ENCODE measurements at regions not wholly inside any gene's neighbourhood (a gene's known extent, or its start where the extent isn't known, plus 50 kb on each side); places are given as distances from the start of the nearest gene placed in this dataset.
"Not testable (repeated sequence)": the region's sequence is repeated elsewhere in the genome, so short reads cannot be mapped to it uniquely, and the experiment has no call there.

- DNase-seq, result no peak
These were observed 470.9 kb upstream of the CCDC196 start for GRCh38 chr14:66015071-66015780.

- DNase-seq, result no peak
These were observed 468.2 kb upstream of the CCDC196 start for GRCh38 chr14:66017927-66018326.

- DNase-seq, result no peak
These were observed 463.6 kb upstream of the CCDC196 start for GRCh38 chr14:66022526-66022925.

- no peak for DNase-seq
These were observed 460.4 kb upstream of the CCDC196 start for GRCh38 chr14:66025779-66026178.

- DNase-seq, result not testable (repeated sequence)
These were observed 454.2 kb upstream of the CCDC196 start for GRCh38 chr14:66031981-66032380.

- no peak for DNase-seq
These were observed 453.4 kb upstream of the CCDC196 start for GRCh38 chr14:66032800-66033199.

GRCh38 chr14:66036547-66036946 lies 449.6 kb upstream of the CCDC196 start:
- no peak for DNase-seq

GRCh38 chr14:66037361-66037760 lies 448.8 kb upstream of the CCDC196 start:
- DNase-seq, result no peak

GRCh38 chr14:66038212-66038611 lies 448.0 kb upstream of the CCDC196 start:
- no peak for DNase-seq

GRCh38 chr14:66038618-66039017 lies 447.6 kb upstream of the CCDC196 start:
- peak; percentile 21 for DNase-seq

GRCh38 chr14:66039495-66039894 lies 446.7 kb upstream of the CCDC196 start:
- DNase-seq, result no peak

- DNase-seq, result no peak
These were observed 444.6 kb upstream of the CCDC196 start for GRCh38 chr14:66041582-66041981.

GRCh38 chr14:66043921-66044320 lies 442.2 kb upstream of the CCDC196 start:
- no peak for DNase-seq

GRCh38 chr14:66045572-66046021 lies 440.6 kb upstream of the CCDC196 start:
- DNase-seq, result peak; percentile 81

- DNase-seq, result no peak
These were observed 440.1 kb upstream of the CCDC196 start for GRCh38 chr14:66046035-66046434.

- no peak for DNase-seq
These were observed 439.6 kb upstream of the CCDC196 start for GRCh38 chr14:66046591-66046990.

- DNase-seq, result no peak
These were observed 429.8 kb upstream of the CCDC196 start for GRCh38 chr14:66056268-66056907.

- no peak for DNase-seq
These were observed 429.1 kb upstream of the CCDC196 start for GRCh38 chr14:66056926-66057552.

- no peak for DNase-seq
These were observed 421.0 kb upstream of the CCDC196 start for GRCh38 chr14:66065188-66065587.

- DNase-seq, result peak; percentile 81
These were observed 419.0 kb upstream of the CCDC196 start for GRCh38 chr14:66066981-66067776.

- DNase-seq, result no peak
These were observed 417.1 kb upstream of the CCDC196 start for GRCh38 chr14:66069036-66069435.

- DNase-seq, result no peak
These were observed 416.2 kb upstream of the CCDC196 start for GRCh38 chr14:66069830-66070541.

Data from tongue (tissue), 1 donor.